ENCODE measurements at regions not wholly inside any gene's neighbourhood (a gene's known extent, or its start where the extent isn't known, plus 50 kb on each side); places are given as distances from the start of the nearest gene placed in this dataset.
"Not testable (repeated sequence)": the region's sequence is repeated elsewhere in the genome, so short reads cannot be mapped to it uniquely, and the experiment has no call there.

DNA sequence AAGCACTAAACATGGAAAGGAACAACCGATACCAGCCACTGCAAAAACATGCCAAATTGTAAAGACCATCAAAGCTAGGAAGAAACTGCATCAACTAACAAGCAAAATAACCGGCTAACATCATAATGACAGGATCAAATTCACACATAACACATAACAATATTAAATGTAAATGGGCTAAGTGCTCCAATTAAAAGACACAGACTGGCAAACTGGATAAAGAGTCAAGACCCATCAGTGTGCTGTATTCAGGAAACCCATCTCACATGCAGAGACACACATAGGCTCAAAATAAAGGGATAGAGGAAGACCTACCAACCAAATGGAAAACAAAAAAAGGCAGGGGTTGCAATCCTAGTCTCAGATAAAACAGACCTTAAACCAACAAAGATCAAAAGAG, 72.1 kb upstream of the ZNF366 start:
- TF ChIP-seq CTCF, POLR2A (IDR thresholded peaks at IDR 0.05): not testable (repeated sequence)

All from breast epithelium (tissue), 3 donors.